H1 (cell line): ENCODE measurements at regions not wholly inside any gene's neighbourhood (a gene's known extent, or its start where the extent isn't known, plus 50 kb on each side); places are given as distances from the start of the nearest gene placed in this dataset.

Experiments
- CHD1 ChIP-seq: IDR thresholded peaks from 2 replicates; pipeline ENCODE4 v1.6.1; 2012; ENCODE audit warnings: low read depth, low read length, improper control_type of control experiment
- EP300 ChIP-seq, 2 experiments: IDR thresholded peaks; 1 replicate in 1 of 2; 2 replicates in 1 of 2; pipeline ENCODE4 v1.6.1; 2011 to 2012; ENCODE audit warnings: low read depth in 2 of 2, low read length in 2 of 2, mild to moderate bottlenecking in 2 of 2, borderline replicate concordance in 1 of 2, inconsistent platforms in 1 of 2, moderate library complexity in 1 of 2
- EZH2 ChIP-seq: fragments of 200-600 bp; sonication (generic); IDR thresholded peaks from 2 replicates; pipeline ENCODE4 v1.7.1; 2012; ENCODE audit warnings: low read depth, mild to moderate bottlenecking, moderate library complexity, low read length, inconsistent platforms; ENCODE audit not compliant: severe bottlenecking
- GABPA ChIP-seq: IDR thresholded peaks from 2 replicates; pipeline ENCODE4 v1.6.1; 2011; ENCODE audit warnings: mild to moderate bottlenecking, low read length, moderate library complexity, borderline replicate concordance; ENCODE audit not compliant: insufficient read depth
- MAFK ChIP-seq: IDR thresholded peaks from 2 replicates; pipeline ENCODE4 v1.6.1; 2012; ENCODE audit warnings: low read depth, mild to moderate bottlenecking, improper control_type of control experiment, low read length
- POLR2A ChIP-seq, 2 experiments: IDR thresholded peaks; 1 replicate in 1 of 2; 2 replicates in 1 of 2; pipeline ENCODE4 v1.6.1; 2011; ENCODE audit warnings: low read depth in 2 of 2, low read length in 2 of 2, mild to moderate bottlenecking in 2 of 2; ENCODE audit errors: control extremely low read depth in 1 of 2
- POLR2AphosphoS5 ChIP-seq: IDR thresholded peaks from 2 replicates; pipeline ENCODE4 v1.6.1; 2011; ENCODE audit warnings: low read depth, low read length
- POU5F1 ChIP-seq: IDR thresholded peaks from 2 replicates; pipeline ENCODE4 v1.6.1; 2011; ENCODE audit warnings: low read depth, mild to moderate bottlenecking, low read length, moderate library complexity
- RAD21 ChIP-seq, 2 experiments: IDR thresholded peaks in 1 of 2; conservative IDR thresholded peaks in 1 of 2; 2 replicates each; pipeline ENCODE4 v1.6.1; 2011; ENCODE audit warnings: low read depth in 2 of 2, low read length in 2 of 2, improper control_type of control experiment in 1 of 2, inconsistent platforms in 1 of 2, mild to moderate bottlenecking in 1 of 2, moderate library complexity in 1 of 2
- SIX5 ChIP-seq: IDR thresholded peaks from 2 replicates; pipeline ENCODE4 v1.6.1; 2011; ENCODE audit warnings: mild to moderate bottlenecking, low read depth, low read length
- TCF12 ChIP-seq: IDR thresholded peaks from 2 replicates; pipeline ENCODE4 v1.6.1; 2011; ENCODE audit warnings: low read depth, mild to moderate bottlenecking, low read length
- YY1 ChIP-seq: IDR thresholded peaks from 2 replicates; pipeline ENCODE4 v1.6.1; 2011; ENCODE audit warnings: low read depth, mild to moderate bottlenecking, low read length
- TF ChIP-seq, protein P1 (sequence below), 3 experiments: IDR thresholded peaks; 1 replicate in 2 of 3; 2 replicates in 1 of 3; pipeline versions ENCODE4 v1.5.1 to v1.6.1; 2011; ENCODE audit warnings: low read length in 3 of 3, mild to moderate bottlenecking in 3 of 3, inconsistent platforms in 2 of 3, low read depth in 1 of 3, moderate library complexity in 1 of 3; ENCODE audit not compliant: insufficient read depth in 1 of 3; ENCODE audit errors: control extremely low read depth in 1 of 3
- TF ChIP-seq, protein P2 (sequence below): IDR thresholded peaks from 2 replicates; pipeline ENCODE4 v1.6.1; 2012; ENCODE audit warnings: inconsistent platforms

DNA sequence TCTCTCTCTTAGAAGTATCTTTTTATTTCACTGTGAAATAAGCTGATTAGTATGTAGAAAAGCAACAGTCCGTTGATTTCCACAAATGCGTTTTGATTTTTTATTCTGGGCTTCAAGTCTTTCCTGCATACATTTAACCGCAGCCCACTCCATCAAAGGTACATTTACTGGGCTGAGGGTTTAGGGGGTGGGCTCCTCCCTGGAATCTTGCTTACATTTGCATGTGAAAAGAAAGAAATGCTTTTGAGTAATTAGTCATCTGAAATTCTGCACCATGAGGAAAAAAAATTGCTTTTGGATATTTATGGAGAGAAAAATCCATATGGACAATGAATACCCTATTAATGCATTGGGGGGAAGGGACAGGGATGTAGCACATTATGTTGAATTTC is 178.3 kb upstream of the MCHR2 start:
- TF ChIP-seq, protein P1, sequence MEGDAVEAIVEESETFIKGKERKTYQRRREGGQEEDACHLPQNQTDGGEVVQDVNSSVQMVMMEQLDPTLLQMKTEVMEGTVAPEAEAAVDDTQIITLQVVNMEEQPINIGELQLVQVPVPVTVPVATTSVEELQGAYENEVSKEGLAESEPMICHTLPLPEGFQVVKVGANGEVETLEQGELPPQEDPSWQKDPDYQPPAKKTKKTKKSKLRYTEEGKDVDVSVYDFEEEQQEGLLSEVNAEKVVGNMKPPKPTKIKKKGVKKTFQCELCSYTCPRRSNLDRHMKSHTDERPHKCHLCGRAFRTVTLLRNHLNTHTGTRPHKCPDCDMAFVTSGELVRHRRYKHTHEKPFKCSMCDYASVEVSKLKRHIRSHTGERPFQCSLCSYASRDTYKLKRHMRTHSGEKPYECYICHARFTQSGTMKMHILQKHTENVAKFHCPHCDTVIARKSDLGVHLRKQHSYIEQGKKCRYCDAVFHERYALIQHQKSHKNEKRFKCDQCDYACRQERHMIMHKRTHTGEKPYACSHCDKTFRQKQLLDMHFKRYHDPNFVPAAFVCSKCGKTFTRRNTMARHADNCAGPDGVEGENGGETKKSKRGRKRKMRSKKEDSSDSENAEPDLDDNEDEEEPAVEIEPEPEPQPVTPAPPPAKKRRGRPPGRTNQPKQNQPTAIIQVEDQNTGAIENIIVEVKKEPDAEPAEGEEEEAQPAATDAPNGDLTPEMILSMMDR (IDR thresholded peaks at IDR 0.05; ENCODE audit: control extremely low read depth in 1 of 3, insufficient read depth in 1 of 3, low read depth in 1 of 3, low read length in 3 of 3): no peak
- TF ChIP-seq GABPA (no peak), EP300 (IDR thresholded peaks at IDR 0.05; ENCODE audit: borderline replicate concordance in 1 of 2, low read depth in 2 of 2, low read length in 2 of 2) (no peak), YY1 (no peak), EZH2 (no peak), POLR2A (IDR thresholded peaks at IDR 0.05; ENCODE audit: control extremely low read depth in 1 of 2, low read depth in 2 of 2, low read length in 2 of 2) (no peak), CHD1 (no peak), SIX5 (no peak), MAFK (no peak), POU5F1 (0 out of 2 replicates have a peak, but pooled peaks have one; percentile 6), RAD21 (IDR thresholded peaks at IDR 0.05 in 1 of 2, conservative IDR thresholded peaks at IDR 0.05 in 1 of 2; ENCODE audit: low read depth in 2 of 2, low read length in 2 of 2) (no peak), TCF12 (no peak), POLR2AphosphoS5 (no peak)
- TF ChIP-seq, protein P2, sequence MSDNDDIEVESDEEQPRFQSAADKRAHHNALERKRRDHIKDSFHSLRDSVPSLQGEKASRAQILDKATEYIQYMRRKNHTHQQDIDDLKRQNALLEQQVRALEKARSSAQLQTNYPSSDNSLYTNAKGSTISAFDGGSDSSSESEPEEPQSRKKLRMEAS: no peak
